CD4-positive, alpha-beta T cell treated with Interleukin-6 at 100 ng/mL for 8 hours (primary cell): ENCODE measurements at regions not wholly inside any gene's neighbourhood (a gene's known extent, or its start where the extent isn't known, plus 50 kb on each side); places are given as distances from the start of the nearest gene placed in this dataset.
"Not testable (repeated sequence)": the region's sequence is repeated elsewhere in the genome, so short reads cannot be mapped to it uniquely, and the experiment has no call there.

Experiments used
- DNase-seq: peaks from one replicate; pipeline ENCODE4 v3.0.0-alpha.2; 2020; ENCODE audit warnings: mixed read lengths, low spot score

GRCh38 chr9:93813221-93814076 lies 141.7 kb downstream of the BARX1 start:
- DNase-seq, result no peak

GRCh38 chr9:93812410-93812668 lies 142.8 kb downstream of the BARX1 start:
- DNase-seq, result no peak

GRCh38 chr9:93810028-93810971 lies 144.9 kb downstream of the BARX1 start:
- no peak for DNase-seq

- DNase-seq, result no peak
Measured at GRCh38 chr9:93809204-93809940, 145.8 kb downstream of the BARX1 start.

GRCh38 chr9:93808115-93809029 lies 146.8 kb downstream of the BARX1 start:
- DNase-seq, result no peak

GRCh38 chr9:93807166-93808074 lies 147.7 kb downstream of the BARX1 start:
- DNase-seq, result no peak

GRCh38 chr9:93801581-93802284 lies 153.4 kb downstream of the BARX1 start:
- DNase-seq, result no peak

GRCh38 chr9:93801120-93801519 lies 154.0 kb downstream of the BARX1 start:
- no peak for DNase-seq

- DNase-seq, result no peak
Measured at GRCh38 chr9:93792358-93792757, 162.8 kb downstream of the BARX1 start.

- DNase-seq, result no peak
Measured at GRCh38 chr9:93786204-93786603, 169.0 kb downstream of the BARX1 start.

GRCh38 chr9:93776873-93777272 lies 178.3 kb downstream of the BARX1 start:
- no peak for DNase-seq

GRCh38 chr9:93776256-93776655 lies 178.9 kb downstream of the BARX1 start:
- DNase-seq, result no peak

- no peak for DNase-seq
Measured at GRCh38 chr9:93774331-93775102, 180.6 kb downstream of the BARX1 start.

- no peak for DNase-seq
Measured at GRCh38 chr9:93771276-93771675, 183.9 kb downstream of the BARX1 start.

- no peak for DNase-seq
Measured at GRCh38 chr9:93761822-93762221, 185.4 kb downstream of the PHF2 start.

- DNase-seq, result no peak
Measured at GRCh38 chr9:93750045-93750444, 173.7 kb downstream of the PHF2 start.

- not testable (repeated sequence) for DNase-seq
Measured at GRCh38 chr9:93748827-93749226, 172.4 kb downstream of the PHF2 start.

- DNase-seq, result no peak
Measured at GRCh38 chr9:93731963-93732362, 155.6 kb downstream of the PHF2 start.

GRCh38 chr9:93730648-93731047 lies 154.3 kb downstream of the PHF2 start:
- DNase-seq, result no peak
